Stimulated activated CD4-positive, alpha-beta T cell treated with anti-CD3 and anti-CD28 coated beads, Interleukin-4, amount 100 ng/mL, for 24 hours (primary cell): ENCODE measurements at regions not wholly inside any gene's neighbourhood (a gene's known extent, or its start where the extent isn't known, plus 50 kb on each side); places are given as distances from the start of the nearest gene placed in this dataset.

ENCODE experiments used
- DNase-seq: peaks from one replicate; pipeline ENCODE4 v3.0.0-alpha.2; 2020

DNA sequence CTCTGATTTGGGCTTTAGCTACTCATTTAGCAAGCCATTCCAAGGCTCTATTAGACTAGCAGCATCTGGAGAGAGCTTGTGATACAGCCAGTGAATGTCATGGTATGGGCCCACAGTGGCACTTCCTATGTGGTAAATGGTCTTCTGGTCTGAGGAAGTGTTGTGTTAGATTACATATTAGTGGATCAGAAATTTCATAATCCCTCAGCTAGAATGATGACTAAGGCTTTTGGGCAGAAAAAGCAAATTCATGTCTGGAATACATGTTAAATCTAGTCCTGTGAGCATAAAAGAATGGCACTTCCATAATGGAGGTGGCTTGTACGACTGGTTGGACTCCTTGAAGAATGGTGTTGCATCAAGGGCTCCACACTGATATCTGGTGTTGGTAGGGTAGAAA, 436.8 kb upstream of the CWC22 start:
- no peak for DNase-seq

DNA sequence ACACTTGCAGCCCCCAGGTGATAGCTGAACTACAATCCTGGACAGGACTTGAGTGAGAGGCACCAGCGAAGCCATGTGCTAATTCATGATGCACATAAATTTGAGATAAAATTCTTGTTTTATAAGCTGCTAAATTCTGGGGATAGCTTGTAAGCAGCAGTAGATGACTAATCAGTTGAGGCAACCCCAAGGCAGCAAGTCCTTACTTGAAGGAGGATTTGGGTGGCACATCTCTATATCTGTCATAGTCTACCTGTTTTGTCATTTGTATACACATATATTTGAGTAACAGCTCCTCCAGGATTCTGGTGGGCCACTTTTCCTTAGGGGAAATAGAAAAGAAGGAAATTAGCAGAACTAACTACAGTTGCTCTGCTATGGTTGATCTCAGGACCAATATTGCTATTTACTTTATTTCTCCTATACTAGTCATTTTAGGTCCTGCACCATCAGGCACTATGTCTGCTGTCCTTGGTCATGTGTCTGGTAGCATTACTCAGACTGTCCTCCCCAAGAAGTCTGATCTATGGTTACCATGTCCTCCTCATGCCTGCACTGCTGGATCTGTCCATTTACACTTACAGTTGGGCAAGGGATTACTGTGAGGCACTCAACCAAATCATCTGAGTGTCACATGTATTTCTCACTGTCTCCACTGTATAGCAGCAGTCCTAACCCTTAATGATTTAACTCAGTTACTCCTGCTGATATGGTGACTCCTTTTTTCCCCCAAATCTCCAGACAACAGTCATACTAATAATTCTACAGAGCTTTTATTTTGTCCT, 436.0 kb upstream of the CWC22 start:
- no peak for DNase-seq

DNA sequence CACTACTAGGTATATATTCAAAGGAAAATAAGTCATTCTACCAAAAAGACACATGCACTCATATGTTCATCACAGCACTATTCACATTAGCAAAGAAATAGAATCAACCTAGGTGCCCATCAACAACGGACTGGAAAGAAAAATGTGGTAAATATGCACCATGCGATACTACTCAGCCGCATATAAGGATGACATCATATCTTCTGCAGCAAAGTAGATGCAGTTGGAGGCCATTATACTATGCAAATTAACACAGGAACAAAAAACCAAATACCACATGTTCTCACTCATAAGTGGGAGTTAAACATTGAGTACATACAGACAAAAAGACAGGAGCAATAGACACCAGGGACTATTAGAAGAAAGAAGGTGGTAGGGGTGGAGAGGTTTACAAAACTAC, 412.1 kb upstream of the CWC22 start:
- DNase-seq, result no peak

DNA sequence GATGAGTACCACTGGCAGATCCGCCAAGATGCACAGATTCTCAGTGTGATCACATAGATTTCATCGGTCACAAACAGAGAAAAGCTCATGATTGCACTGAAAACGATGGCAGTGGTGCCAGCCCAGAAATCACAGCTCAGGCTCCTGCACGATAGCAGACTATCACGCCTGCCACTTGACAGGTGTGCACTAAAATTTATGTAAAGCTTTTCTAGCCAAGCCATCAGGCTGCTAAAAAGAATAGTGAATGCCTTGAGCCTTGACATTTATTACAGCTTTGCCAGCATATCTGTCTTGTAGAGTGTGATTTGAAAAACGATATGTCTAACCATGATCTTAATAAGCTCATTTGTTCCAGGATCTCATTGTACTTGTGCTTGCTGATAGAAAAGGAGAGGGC, 409.5 kb upstream of the CWC22 start:
- no peak for DNase-seq

DNA sequence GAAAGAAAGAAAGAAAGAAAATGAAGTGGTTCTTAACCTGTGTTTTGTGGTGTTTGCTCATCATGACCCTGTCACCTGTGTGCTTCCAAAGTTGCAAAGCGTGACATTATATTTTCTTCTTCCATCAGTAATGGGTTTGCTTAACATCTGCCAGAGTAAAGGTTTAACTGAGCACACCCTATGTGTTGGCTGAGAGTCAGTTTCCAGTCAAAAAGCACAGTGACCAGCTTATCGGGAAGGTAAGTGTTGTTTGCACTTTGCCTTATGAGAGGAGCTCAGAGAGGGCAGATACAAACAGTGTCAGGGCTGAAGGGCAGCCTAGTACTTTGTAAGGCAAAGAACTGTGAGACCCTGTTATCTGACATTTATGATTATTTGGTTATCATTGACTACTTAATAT, 406.2 kb upstream of the CWC22 start:
- no peak for DNase-seq

DNA sequence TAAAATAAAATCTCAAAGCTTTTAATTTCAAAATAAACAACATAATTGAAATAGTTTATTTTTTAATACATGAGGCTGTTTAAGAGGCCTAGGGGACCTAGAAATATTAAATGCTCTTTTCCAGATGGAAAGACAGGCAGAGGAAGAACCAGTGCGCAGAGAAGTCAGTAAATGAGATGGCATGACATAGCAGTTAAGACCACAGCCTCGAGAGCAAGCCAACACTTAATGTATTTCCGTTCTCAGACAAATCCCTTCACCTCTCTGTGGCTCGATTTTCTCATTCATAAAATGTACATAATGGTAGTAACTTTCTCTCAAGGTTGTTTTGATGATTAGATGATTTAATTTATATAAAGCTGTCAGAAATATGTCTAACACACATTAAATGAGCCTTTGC, 405.1 kb upstream of the CWC22 start:
- no peak for DNase-seq

DNA sequence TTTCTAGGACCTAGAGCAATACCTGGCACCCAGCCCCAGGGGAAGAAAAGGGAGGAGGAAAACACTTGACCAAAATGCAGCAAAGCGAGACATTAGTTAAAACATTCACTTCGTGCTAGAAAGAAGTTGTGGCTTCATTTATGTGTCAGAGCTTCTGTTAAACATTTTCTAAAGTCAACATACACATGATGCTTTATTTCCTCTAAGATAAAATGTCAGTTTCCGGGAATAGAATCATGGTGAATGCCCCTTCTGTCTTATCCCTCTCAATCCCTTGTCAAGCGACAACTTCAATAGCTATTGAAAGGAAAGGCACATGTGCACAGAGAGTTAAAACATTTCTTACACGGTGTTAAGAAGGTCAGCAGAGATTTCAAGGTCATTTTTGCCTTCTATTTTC, 404.6 kb upstream of the CWC22 start:
- DNase-seq, result no peak

DNA sequence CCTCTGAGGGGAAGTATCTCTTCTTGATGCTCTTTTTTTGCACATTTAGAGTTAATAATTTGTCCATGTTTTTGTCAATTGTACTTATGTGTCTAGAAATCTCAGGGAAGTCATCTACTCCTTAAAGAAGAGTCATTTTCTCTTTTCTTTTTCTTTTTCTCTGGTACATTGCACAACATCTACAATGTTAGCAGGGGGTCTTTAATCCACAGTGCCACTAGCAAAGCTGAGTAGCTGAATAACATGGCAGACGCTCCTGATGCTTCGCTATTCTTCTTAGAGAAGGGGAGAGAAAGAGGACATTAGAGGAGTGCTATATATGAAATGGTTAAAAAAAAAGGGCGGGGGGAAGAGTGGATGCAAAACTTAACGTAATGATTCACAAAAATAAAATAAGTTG, 399.6 kb upstream of the CWC22 start:
- no peak for DNase-seq

DNA sequence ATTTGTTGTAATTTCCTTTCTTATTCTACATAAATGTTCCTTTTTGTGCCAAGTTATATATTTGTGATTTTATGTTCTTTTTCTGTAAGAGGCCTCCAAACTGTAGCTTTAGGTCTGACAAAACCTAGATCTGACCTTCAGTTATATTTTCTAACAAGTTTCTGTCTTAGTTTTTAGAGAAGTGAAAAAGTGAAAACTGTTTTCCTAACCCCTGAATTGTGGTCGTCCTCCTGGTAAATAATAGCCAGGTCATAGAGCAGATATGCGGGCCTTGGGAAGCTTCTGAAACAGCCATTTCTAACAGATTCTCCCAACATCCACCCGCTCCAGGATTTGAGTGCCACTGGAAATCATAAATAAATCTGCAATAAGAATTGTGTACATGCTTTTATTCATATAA, 398.4 kb upstream of the CWC22 start:
- DNase-seq, result no peak

DNA sequence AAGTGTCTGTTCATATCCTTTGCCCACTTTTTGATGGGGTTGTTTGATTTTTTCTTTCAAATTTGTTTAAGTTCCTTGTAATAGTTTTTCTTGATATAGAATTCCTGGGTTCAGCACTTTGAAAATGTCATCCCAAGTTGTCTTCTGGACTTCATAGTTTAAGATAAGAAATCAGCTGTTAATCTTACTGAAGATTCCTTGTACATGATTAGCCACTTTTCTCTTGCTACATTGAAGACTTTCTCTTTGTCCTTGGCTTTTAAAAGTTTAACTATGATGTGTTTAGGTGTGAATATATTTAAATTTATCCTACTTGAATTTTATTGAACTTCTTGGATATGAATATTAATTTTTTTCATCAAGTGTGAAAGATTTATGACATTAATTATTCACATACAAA, 387.2 kb upstream of the CWC22 start:
- DNase-seq, result no peak

DNA sequence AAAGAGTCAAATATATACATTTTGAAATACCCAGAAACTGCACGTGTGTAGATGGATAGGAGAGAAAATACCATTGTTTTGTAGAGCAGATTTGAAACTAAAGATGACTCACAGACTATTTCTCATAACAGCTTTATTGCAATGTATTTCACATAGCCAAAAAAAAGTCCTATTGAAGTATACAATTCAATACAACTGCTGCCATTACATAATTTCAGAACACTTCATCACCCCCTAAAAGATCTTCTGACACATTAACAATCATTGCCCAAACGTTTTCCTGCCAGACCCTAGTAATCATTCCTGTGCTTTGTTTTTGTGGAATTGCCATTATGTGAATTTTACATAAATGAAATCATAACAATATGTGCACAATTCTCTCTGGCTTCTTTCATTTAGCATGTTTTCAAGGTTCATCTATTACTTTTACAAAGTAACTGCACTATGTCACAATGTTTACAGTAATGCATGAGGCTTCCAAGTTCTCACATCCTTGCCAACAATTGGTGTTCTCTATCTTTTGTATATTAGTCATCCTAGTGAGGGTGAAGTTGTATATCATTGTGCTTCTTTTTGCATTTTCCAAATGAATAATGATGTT, 378.6 kb upstream of the CWC22 start:
- DNase-seq, result no peak

DNA sequence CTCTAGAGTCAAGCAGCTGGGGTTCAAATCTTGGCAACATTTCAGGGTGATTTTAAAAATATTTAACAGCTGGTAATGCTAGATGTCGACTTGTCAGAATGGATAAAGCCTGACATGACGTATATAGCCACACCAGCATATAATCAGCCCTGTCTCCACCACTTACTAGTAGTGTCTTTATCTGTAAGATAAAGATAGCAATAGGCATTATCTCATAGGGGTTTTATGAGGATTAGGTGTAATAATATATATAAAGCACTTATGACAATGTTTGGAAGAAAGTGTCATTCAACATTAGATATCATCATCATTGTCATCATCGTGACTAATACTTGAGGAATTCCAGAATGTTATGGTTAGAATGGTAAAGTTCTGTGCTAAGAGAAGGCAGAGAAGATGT, 369.0 kb upstream of the CWC22 start:
- DNase-seq, result no peak

DNA sequence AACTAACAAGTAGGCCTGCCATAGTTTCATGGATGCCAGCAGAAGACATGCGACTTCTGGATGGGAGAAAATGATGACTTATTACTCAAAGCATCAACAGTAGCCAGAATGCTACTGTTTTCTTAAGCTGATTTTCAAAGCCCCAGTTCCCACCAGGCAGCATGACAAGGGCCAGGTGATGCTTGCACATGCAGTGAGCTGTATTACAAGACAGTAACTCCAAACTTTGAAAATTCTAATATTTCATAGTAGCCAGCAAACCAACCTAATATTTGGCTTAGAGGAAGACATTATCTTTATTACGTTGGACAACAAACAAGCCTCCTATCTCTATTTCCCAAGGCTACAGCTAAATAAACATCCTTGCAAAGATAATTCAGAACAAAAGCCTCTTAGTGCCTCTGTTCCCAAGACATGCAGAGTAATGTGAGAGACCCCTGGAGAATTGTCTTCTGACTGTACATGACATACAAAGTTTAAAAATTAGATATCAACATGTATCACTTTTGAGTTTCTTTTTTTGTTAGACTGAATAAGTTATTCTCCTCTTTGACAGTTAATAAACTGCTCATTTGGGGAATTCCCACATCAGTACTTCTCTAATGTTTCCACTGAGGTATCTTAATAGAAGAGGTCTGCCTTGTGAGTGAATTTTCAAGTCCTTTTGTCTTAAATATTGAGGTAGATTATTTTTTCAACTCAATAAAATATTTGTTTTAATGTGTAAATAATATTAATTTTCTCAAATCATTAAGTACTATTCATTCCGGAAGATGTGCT, 367.6 kb upstream of the CWC22 start:
- no peak for DNase-seq

DNA sequence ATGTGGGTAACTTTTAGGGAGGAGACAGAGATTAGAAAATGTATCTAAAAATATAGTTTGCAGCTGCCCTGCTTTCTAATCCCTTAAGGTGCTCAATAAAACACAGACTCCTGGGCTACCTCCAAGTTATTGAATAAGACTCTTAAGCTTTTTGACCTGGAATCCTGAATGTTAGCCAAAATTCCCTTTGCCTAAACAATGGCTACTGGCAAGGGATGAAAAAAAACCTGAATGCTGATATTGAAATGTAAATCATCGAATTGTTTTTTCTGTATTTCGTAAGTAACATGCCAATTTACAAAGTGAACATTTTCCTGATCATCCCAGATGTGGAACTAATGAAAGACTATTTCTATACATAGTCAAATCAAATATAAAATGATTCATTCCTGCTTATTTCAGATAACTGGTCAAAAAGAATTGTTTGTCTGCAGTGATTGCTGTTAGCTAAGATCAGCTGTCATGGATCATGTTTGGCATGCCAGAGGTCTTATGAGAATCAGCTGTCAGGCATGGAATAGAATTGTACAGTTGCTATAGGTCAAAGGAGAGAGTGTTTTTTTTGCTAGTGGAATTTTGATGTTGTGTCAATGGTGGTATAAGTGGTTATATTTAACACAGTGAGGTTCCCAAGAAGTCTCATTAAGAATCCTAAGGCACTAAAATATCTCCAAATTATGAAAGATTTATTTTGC, 363.6 kb upstream of the CWC22 start:
- DNase-seq, result no peak

DNA sequence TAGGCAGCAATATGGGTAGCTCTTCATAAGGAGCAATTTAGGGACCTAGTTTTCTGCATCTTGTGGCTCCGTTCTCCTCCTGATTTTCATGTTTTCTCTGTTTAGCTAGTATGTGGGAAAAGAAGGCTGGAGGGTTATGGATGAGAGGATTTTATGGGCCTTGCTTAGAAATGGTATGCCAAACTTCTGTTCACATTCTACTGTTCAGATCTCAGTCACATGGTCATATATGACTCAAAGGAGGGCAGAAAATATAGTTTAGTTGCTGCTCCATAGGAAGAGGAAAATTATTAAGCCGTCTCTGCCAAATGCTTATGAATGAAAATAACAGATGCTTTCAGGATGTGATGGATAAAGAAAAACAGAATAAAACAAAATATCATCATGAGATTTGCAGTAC, 361.8 kb upstream of the CWC22 start:
- DNase-seq, result no peak

DNA sequence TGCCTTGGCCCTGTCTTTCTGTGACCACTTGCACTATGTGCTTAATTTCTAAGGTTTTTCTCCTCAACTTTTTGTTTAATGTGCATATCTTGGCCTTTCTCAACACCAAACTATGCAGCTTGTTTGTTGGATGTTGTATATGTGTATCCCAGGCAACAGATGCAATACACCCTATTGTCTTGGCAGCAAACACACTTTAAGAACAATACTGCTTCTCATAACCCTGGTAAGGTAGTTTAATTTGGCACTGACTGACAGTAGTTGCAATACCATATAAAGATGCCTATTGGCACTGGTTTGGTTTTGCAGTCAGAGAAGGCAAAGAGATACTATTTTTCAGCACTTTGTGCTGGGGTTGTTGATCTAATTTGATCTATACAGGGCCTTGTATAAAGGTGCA, 360.7 kb upstream of the CWC22 start:
- DNase-seq, result no peak

DNA sequence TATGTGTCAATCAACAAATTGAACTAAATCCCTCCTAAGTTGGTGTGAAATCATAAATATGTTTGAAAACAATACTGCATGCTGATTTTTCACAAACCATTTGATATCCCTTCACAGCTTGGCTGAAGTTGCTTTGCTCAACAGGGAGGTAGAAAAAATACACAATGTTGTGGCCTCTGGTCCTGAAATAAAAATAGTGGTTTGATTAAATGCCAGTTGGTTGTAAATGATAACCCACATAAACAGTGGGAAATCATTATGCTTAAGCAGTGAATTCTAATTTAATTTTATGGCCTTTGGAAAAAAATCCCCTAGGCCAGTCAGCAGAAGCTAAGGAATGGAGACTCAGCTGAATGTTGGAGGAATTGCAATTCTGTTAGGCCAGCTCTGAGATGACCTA, 359.4 kb upstream of the CWC22 start:
- no peak for DNase-seq

DNA sequence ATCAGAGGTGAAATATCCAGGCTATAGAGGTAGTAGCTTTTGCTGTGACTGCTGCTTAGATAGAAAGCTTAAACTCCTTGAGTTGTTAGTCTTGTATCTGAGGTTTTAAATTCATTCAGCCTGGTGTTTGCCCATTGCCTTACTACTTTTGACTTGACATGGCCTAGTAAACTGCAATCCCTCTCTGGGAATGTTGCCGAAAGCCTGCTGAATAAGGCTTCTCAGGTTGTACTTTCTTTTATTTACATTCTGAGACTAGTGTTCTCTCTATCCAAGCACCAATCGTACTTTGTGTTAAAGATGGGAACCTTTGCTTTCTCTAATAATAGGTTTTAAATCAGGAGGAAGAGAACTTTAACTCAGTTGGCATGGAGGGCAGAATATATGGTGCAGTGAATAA, 357.6 kb upstream of the CWC22 start:
- DNase-seq, result no peak

DNA sequence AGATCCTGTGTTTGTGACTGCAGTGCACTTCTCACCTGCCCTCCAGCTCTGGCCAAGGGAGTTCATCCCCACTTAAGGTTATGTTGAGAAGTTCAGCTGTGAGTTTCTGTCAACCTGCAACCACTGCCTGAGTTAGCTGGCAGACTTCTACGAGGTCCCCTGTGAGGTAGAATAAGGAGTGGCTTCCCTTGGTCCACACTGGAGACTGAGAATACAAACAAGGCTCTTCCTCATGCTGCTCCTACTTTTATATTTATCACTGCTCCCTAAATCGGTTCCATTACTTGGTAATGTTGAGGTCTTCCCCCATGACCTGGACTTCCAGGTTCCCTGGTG, 353.2 kb upstream of the CWC22 start:
- DNase-seq, result no peak

DNA sequence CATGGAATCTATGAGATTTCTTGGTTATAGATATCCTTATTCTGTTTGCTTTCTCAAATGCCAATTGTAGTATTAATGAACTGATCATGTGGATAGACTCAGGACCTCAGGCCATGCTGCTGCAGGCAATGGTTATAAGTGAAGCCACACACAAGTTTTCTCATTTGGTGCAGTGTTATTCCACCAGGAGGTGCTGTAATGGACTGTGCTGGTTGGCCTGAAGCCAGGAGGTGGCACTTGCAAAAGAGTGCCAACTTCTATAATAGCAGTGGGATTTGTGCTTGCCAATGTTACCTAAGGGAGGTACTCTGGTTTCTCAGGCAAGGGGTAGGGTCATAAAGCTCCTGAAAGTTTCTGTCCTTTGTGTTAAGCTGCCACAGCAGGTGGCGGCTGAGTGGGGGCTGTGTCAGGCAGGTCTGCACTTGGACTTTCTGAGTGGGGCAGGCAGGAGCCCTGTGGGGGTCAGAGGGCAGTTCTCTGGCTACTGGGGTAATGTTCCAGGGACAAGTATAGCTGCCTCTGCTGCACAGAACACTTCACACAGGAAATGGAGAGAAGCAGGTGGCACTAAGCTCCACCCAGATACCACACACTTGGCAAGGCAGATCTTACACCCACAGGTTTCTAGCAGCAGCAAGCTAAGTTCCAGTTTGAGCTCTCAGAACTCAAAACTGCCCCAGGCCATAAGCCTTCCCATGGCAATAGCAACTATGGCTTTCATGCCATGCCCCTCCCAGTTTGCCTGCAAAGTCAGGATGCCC, 352.6 kb upstream of the CWC22 start:
- DNase-seq, result no peak

DNA sequence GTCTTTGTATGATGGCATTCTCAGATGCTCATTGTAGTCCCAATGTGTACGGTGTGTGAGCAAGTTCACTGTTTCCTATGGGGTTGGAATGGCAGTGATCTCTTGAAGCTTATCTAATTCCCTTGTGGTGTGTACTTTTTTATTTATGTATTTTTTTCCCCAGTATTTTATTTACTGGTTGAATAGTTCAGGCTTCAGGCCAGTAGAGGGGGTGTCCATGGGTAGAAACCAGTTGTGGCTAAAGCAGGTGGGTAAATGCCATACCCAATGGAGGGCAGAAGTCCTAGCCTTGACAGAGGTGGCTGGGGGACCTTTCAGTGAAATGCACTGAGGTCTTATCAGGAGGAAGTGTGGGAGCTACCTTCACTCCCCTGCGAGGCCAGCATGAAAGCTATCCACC, 351.4 kb upstream of the CWC22 start:
- DNase-seq, result no peak

DNA sequence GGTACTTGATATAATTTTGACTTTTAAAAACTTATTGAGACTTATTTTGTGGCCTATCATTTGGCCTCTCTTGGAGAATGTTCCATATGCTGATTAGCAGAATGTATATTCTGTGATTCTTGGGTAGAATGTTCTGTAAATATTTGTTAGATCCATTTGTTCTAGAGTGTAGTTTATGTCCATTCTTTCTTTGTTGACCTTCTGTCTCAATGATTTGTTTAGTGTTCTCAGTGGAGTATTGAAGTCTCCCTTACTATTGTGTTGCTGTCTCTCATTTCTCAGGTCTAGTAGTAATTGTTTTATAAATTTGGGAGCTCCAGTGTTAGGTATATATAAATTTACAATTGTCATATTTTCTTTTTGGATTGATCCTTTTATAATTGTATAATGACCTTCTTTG, 349.6 kb upstream of the CWC22 start:
- DNase-seq, result no peak

DNA sequence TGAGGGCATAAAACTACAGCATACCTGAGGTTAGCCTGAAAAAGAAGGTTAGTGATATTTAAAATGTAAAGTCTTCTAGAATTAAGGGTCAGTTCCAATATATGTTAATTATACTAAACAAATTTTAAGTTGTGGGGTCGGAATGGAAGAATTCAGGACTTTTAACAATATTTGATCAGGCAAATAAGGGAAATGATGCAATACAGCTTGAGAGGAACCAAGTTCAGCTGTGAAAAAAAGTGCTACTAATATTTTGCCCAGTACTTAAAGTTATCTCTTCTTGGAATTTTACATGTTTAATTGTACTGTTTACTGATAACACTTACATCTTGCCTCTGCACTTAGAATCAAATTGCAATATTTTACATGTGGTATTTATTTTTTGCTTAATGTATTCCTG, 345.5 kb upstream of the CWC22 start:
- DNase-seq, result no peak
